ENCODE measurements at regions not wholly inside any gene's neighbourhood (a gene's known extent, or its start where the extent isn't known, plus 50 kb on each side); places are given as distances from the start of the nearest gene placed in this dataset.

- no peak for TF ChIP-seq POLR2AphosphoS5 (IDR thresholded peaks at IDR 0.05)
- TF ChIP-seq CTCF (IDR thresholded peaks at IDR 0.05), result no peak
- TF ChIP-seq POLR2A (IDR thresholded peaks at IDR 0.05), result no peak
Measured at GRCh38 chr7:25978466-25978865, 173.5 kb upstream of the NFE2L3 start.

Data from sigmoid colon (tissue), 4 donors.